Astrocyte of the spinal cord (primary cell): ENCODE measurements at regions not wholly inside any gene's neighbourhood (a gene's known extent, or its start where the extent isn't known, plus 50 kb on each side); places are given as distances from the start of the nearest gene placed in this dataset.

ENCODE experiments used
- DNase-seq: peaks from one replicate; pipeline ENCODE4 v3.0.0; 2011; ENCODE audit warnings: low read depth, low spot score
- H3K4me3 ChIP-seq: 2 replicates; pipeline ENCODE4 v1.5.1; 2011; ENCODE audit warnings: low read depth, mild to moderate bottlenecking, low read length, moderate library complexity
- CTCF ChIP-seq: IDR thresholded peaks from 2 replicates; pipeline ENCODE4 v1.5.1; 2012; ENCODE audit warnings: low read depth, mild to moderate bottlenecking, low read length, inconsistent platforms
- in situ Hi-C: cut with HindIII; loops from 2 replicates; pipeline ENCODE4 v1.10.0; 2017; ENCODE audit warnings: low sequenced_read_pairs

GRCh38 chr11:116148056-116148455 lies 624.7 kb downstream of the BUD13 start:
- in situ Hi-C loops, result no loop called here
- no peak for DNase-seq
- no peak overlapping the region for H3K4me3 ChIP-seq
- no peak for TF ChIP-seq CTCF

- no peak overlapping the region for H3K4me3 ChIP-seq
- DNase-seq, result no peak
- in situ Hi-C loops, result no loop called here
- no peak for TF ChIP-seq CTCF
Measured at GRCh38 chr11:116145187-116145865, 627.5 kb downstream of the BUD13 start.

- in situ Hi-C loops, result no loop called here
- H3K4me3 ChIP-seq, result no peak overlapping the region
- DNase-seq, result no peak
- TF ChIP-seq CTCF, result no peak
Measured at GRCh38 chr11:116144387-116144958, 628.3 kb downstream of the BUD13 start.

- no peak for DNase-seq
- in situ Hi-C loops, result no loop called here
- TF ChIP-seq CTCF, result no peak
- no peak overlapping the region for H3K4me3 ChIP-seq
Measured at GRCh38 chr11:116138280-116138679, 634.1 kb upstream of the CADM1 start.

- in situ Hi-C loops, result no loop called here
- H3K4me3 ChIP-seq, result no peak overlapping the region
- TF ChIP-seq CTCF, result no peak
- no peak for DNase-seq
Measured at GRCh38 chr11:116137753-116138152, 633.5 kb upstream of the CADM1 start.

- no peak overlapping the region for H3K4me3 ChIP-seq
- in situ Hi-C loops, result no loop called here
- DNase-seq, result no peak
- no peak for TF ChIP-seq CTCF
Measured at GRCh38 chr11:116136987-116137674, 632.9 kb upstream of the CADM1 start.
